Epithelial cell of esophagus (primary cell): ENCODE measurements at regions not wholly inside any gene's neighbourhood (a gene's known extent, or its start where the extent isn't known, plus 50 kb on each side); places are given as distances from the start of the nearest gene placed in this dataset.

Experiments used
- DNase-seq: peaks from one replicate; pipeline ENCODE4 v3.0.0; 2010; ENCODE audit warnings: low read depth
- H3K4me3 ChIP-seq: 2 replicates; pipeline ENCODE4 v1.5.1; 2011; ENCODE audit warnings: mild to moderate bottlenecking, low read length, control low read depth
- CTCF ChIP-seq: IDR thresholded peaks from 2 replicates; pipeline ENCODE4 v1.5.1; 2011; ENCODE audit warnings: low read depth, mild to moderate bottlenecking, low read length, control low read depth, inconsistent platforms; ENCODE audit not compliant: insufficient read depth; ENCODE audit errors: missing control alignments

GRCh38 chr4:181271116-181271640 is 972.0 kb upstream of the TENM3 start:
- no peak for DNase-seq
- no peak for TF ChIP-seq CTCF
- no peak overlapping the region for H3K4me3 ChIP-seq

- H3K4me3 ChIP-seq: no peak overlapping the region
- TF ChIP-seq CTCF: no peak
- DNase-seq: no peak
Observed at GRCh38 chr4:181272422-181272821, 970.8 kb upstream of the TENM3 start.

- DNase-seq: peak; percentile 51
- H3K4me3 ChIP-seq: no peak overlapping the region
- no peak for TF ChIP-seq CTCF
Observed at GRCh38 chr4:181278941-181279340, 964.3 kb upstream of the TENM3 start.

- TF ChIP-seq CTCF: no peak
- no peak overlapping the region for H3K4me3 ChIP-seq
- DNase-seq: no peak
Observed at GRCh38 chr4:181281451-181281850, 961.8 kb upstream of the TENM3 start.

GRCh38 chr4:181289198-181289597 is 954.0 kb upstream of the TENM3 start:
- H3K4me3 ChIP-seq: no peak overlapping the region
- no peak for DNase-seq
- TF ChIP-seq CTCF: no peak

- H3K4me3 ChIP-seq: no peak overlapping the region
- DNase-seq: no peak
- TF ChIP-seq CTCF: no peak
Observed at GRCh38 chr4:181291615-181292014, 951.6 kb upstream of the TENM3 start.

- no peak for DNase-seq
- no peak overlapping the region for H3K4me3 ChIP-seq
- TF ChIP-seq CTCF: no peak
Observed at GRCh38 chr4:181293014-181293413, 950.2 kb upstream of the TENM3 start.
